ENCODE measurements at regions not wholly inside any gene's neighbourhood (a gene's known extent, or its start where the extent isn't known, plus 50 kb on each side); places are given as distances from the start of the nearest gene placed in this dataset.

- ChIA-PET POLR2A (interaction anchor here (0.6 kb wide), 1 partner anchor 9 kb away, joined by 3 read pairs; no protein-coding TSS in a partner anchor), CTCF (interaction anchor here (1.7 kb wide), 1 partner anchor 13 kb away, joined by 4 read pairs; no protein-coding TSS in a partner anchor)
- no peak for DNase-seq (ENCODE audit: extremely low spot score)
- TF ChIP-seq PKNOX1 (IDR thresholded peaks at IDR 0.05) (no peak), FOXA1 (IDR thresholded peaks at IDR 0.05) (no peak), SUZ12 (IDR thresholded peaks at IDR 0.05) (no peak), ELF4 (IDR thresholded peaks at IDR 0.05) (no peak), ARNT (IDR thresholded peaks at IDR 0.05) (no peak), FOXK2 (IDR thresholded peaks at IDR 0.05) (no peak), TARDBP (IDR thresholded peaks at IDR 0.05) (no peak), HDGF (IDR thresholded peaks at IDR 0.05; ENCODE audit: borderline replicate concordance) (no peak), L3MBTL2 (conservative IDR thresholded peaks at IDR 0.05) (no peak), NFRKB (IDR thresholded peaks at IDR 0.05) (no peak), ZNF384 (IDR thresholded peaks at IDR 0.05) (no peak), BHLHE40 (IDR thresholded peaks at IDR 0.05; ENCODE audit: borderline replicate concordance) (no peak), FOXM1 (IDR thresholded peaks at IDR 0.05; ENCODE audit: borderline replicate concordance) (no peak), SP1 (IDR thresholded peaks at IDR 0.05) (no peak), CTBP1 (IDR thresholded peaks at IDR 0.05; ENCODE audit: borderline replicate concordance) (no peak), LEF1 (IDR thresholded peaks at IDR 0.05; ENCODE audit: borderline replicate concordance) (no peak)
Observed at GRCh38 chr15:85872125-85872524, 77.4 kb upstream of the KLHL25 start.

GRCh38 chr15:85874236-85874635, 79.5 kb upstream of the KLHL25 start:
- ChIA-PET CTCF (interaction anchor here (1.8 kb wide), 1 partner anchor 16 kb away, joined by 8 read pairs; no protein-coding TSS in a partner anchor), POLR2A (no interaction called here)
- TF ChIP-seq NFRKB (IDR thresholded peaks at IDR 0.05) (no peak), CTBP1 (IDR thresholded peaks at IDR 0.05; ENCODE audit: borderline replicate concordance) (no peak), FOXA1 (IDR thresholded peaks at IDR 0.05) (no peak), FOXK2 (IDR thresholded peaks at IDR 0.05) (no peak), TARDBP (IDR thresholded peaks at IDR 0.05) (no peak), FOXM1 (IDR thresholded peaks at IDR 0.05; ENCODE audit: borderline replicate concordance) (no peak), LEF1 (IDR thresholded peaks at IDR 0.05; ENCODE audit: borderline replicate concordance) (no peak), SP1 (IDR thresholded peaks at IDR 0.05) (no peak), PKNOX1 (IDR thresholded peaks at IDR 0.05) (no peak), L3MBTL2 (conservative IDR thresholded peaks at IDR 0.05) (no peak), HDGF (IDR thresholded peaks at IDR 0.05; ENCODE audit: borderline replicate concordance) (no peak), ELF4 (IDR thresholded peaks at IDR 0.05) (no peak), BHLHE40 (IDR thresholded peaks at IDR 0.05; ENCODE audit: borderline replicate concordance) (no peak), ARNT (IDR thresholded peaks at IDR 0.05) (no peak), SUZ12 (IDR thresholded peaks at IDR 0.05) (no peak), ZNF384 (IDR thresholded peaks at IDR 0.05) (no peak)
- no peak for DNase-seq (ENCODE audit: extremely low spot score)

- POLR2A ChIA-PET = no interaction called here
- DNase-seq (ENCODE audit: extremely low spot score) = no peak
- CTCF ChIA-PET = no interaction called here
- TF ChIP-seq ZNF384 (IDR thresholded peaks at IDR 0.05) = no peak
Observed at GRCh38 chr15:85875756-85876155, 81.0 kb upstream of the KLHL25 start.

GRCh38 chr15:85878828-85879225, 84.1 kb upstream of the KLHL25 start:
- DNase-seq (ENCODE audit: extremely low spot score) = no peak
- ChIA-PET CTCF (no interaction called here), POLR2A (no interaction called here)
- no peak for TF ChIP-seq SP1 (IDR thresholded peaks at IDR 0.05)
- TF ChIP-seq FOXA1 (IDR thresholded peaks at IDR 0.05) = no peak
- no peak for TF ChIP-seq L3MBTL2 (conservative IDR thresholded peaks at IDR 0.05)
- no peak for TF ChIP-seq BHLHE40 (IDR thresholded peaks at IDR 0.05; ENCODE audit: borderline replicate concordance)
- no peak for TF ChIP-seq HDGF (IDR thresholded peaks at IDR 0.05; ENCODE audit: borderline replicate concordance)
- no peak for TF ChIP-seq PKNOX1 (IDR thresholded peaks at IDR 0.05)

- ChIA-PET CTCF (interaction anchor here (0.7 kb wide), 1 partner anchor 10 kb away, joined by 3 read pairs; no protein-coding TSS in a partner anchor), POLR2A (no interaction called here)
- TF ChIP-seq LEF1 (IDR thresholded peaks at IDR 0.05; ENCODE audit: borderline replicate concordance) (no peak), FOXA1 (IDR thresholded peaks at IDR 0.05) (no peak)
- DNase-seq (ENCODE audit: extremely low spot score) = no peak
Observed at GRCh38 chr15:85879334-85880163, 84.8 kb upstream of the KLHL25 start.

GRCh38 chr15:85880501-85881190, 85.9 kb upstream of the KLHL25 start:
- TF ChIP-seq ZNF384 (IDR thresholded peaks at IDR 0.05) (no peak), ELF4 (IDR thresholded peaks at IDR 0.05) (no peak), FOXK2 (IDR thresholded peaks at IDR 0.05) (no peak), BHLHE40 (IDR thresholded peaks at IDR 0.05; ENCODE audit: borderline replicate concordance) (no peak), HDGF (IDR thresholded peaks at IDR 0.05; ENCODE audit: borderline replicate concordance) (no peak), SP1 (IDR thresholded peaks at IDR 0.05) (no peak), NFRKB (IDR thresholded peaks at IDR 0.05) (no peak), FOXA1 (IDR thresholded peaks at IDR 0.05) (no peak), TARDBP (IDR thresholded peaks at IDR 0.05) (no peak), FOXM1 (IDR thresholded peaks at IDR 0.05; ENCODE audit: borderline replicate concordance) (no peak), LEF1 (IDR thresholded peaks at IDR 0.05; ENCODE audit: borderline replicate concordance) (no peak), PKNOX1 (IDR thresholded peaks at IDR 0.05) (no peak), L3MBTL2 (conservative IDR thresholded peaks at IDR 0.05) (no peak)
- POLR2A ChIA-PET = interaction anchor here (0.8 kb wide), 1 partner anchor 9 kb away, joined by 3 read pairs; no protein-coding TSS in a partner anchor
- CTCF ChIA-PET = interaction anchor here (0.7 to 1.1 kb wide), 2 partner anchors 11 to 14 kb away, joined by 3 read pairs; no protein-coding TSS in a partner anchor
- DNase-seq (ENCODE audit: extremely low spot score) = no peak

Data from HEK293T (cell line).